WTC11 (cell line): ENCODE measurements at regions not wholly inside any gene's neighbourhood (a gene's known extent, or its start where the extent isn't known, plus 50 kb on each side); places are given as distances from the start of the nearest gene placed in this dataset.

Source experiments
- ATAC-seq: fragments of 200-7000 bp; cut with Tn5 transposase; 2 replicates; pipeline ENCODE4 v1.10.0; 2021; ENCODE audit warnings: mild to moderate bottlenecking, moderate library complexity
- CTCF ChIA-PET: fragments of 300-600 bp; sonication (Branson Sonifier 250); formaldehyde crosslinking; loops from one replicate; lab custom pipeline; 2021; ENCODE audit warnings: antibody characterized with exemption; lab: Charles Lee
- POLR2A ChIA-PET: fragments of 350-600 bp; sonication (Branson Sonifier 250); formaldehyde crosslinking; loops from one replicate; lab custom pipeline; 2021; ENCODE audit warnings: antibody characterized with exemption; lab: Charles Lee
- DNase-seq: peaks from one replicate; pipeline ENCODE4 v3.0.0; 2021; ENCODE audit warnings: low spot score
- H3K27ac Mint-ChIP-seq: 2 replicates; pipeline ENCODE4 v1.8.0; 2021; ENCODE audit warnings: mixed read lengths
- H3K27me3 Mint-ChIP-seq: 2 replicates; pipeline ENCODE4 v1.8.0; 2021; ENCODE audit warnings: low read depth, mild to moderate bottlenecking, moderate library complexity, mixed read lengths
- H3K36me3 Mint-ChIP-seq: 2 replicates; pipeline ENCODE4 v1.8.0; 2021; ENCODE audit warnings: mixed read lengths
- H3K4me1 Mint-ChIP-seq: 2 replicates; pipeline ENCODE4 v1.8.0; 2022; ENCODE audit warnings: mixed read lengths
- H3K4me3 Mint-ChIP-seq: 2 replicates; pipeline ENCODE4 v1.8.0; 2021; ENCODE audit warnings: mild to moderate bottlenecking, moderate library complexity, mixed read lengths
- H3K9me3 Mint-ChIP-seq: 2 replicates; pipeline ENCODE4 v1.8.0; 2021; ENCODE audit warnings: mixed read lengths
- AFF4 ChIP-seq: sonication (generic); formaldehyde crosslinking; IDR thresholded peaks from 2 replicates; pipeline ENCODE4 v1.8.1; 2023; ENCODE audit warnings: mild to moderate bottlenecking, missing genetic modification reagents, borderline replicate concordance
- E2F1 ChIP-seq: sonication (generic); formaldehyde crosslinking; IDR thresholded peaks from 2 replicates; pipeline ENCODE4 v1.8.0; 2022; ENCODE audit warnings: mild to moderate bottlenecking, missing genetic modification reagents
- ELF4 ChIP-seq: sonication (generic); formaldehyde crosslinking; IDR thresholded peaks from 2 replicates; pipeline ENCODE4 v1.8.1; 2022; ENCODE audit warnings: low read depth, mild to moderate bottlenecking, moderate library complexity, missing genetic modification reagents
- ETV6 ChIP-seq: sonication (generic); formaldehyde crosslinking; IDR thresholded peaks from 2 replicates; pipeline ENCODE4 v1.8.1; 2022; ENCODE audit warnings: mild to moderate bottlenecking, missing genetic modification reagents
- FOXP1 ChIP-seq: sonication (generic); formaldehyde crosslinking; IDR thresholded peaks from 2 replicates; pipeline ENCODE4 v1.8.0; 2022; ENCODE audit warnings: missing genetic modification reagents, mild to moderate bottlenecking, moderate library complexity, borderline replicate concordance
- NFATC4 ChIP-seq: fragments of 250-450 bp; sonication (Bioruptor Pico); IDR thresholded peaks from 2 replicates; pipeline ENCODE4 v1.9.0; 2021; ENCODE audit warnings: mild to moderate bottlenecking
- PRRX2 ChIP-seq: fragments of 250-450 bp; sonication (Bioruptor Pico); IDR thresholded peaks from 2 replicates; pipeline ENCODE4 v1.8.0; 2021; ENCODE audit warnings: mild to moderate bottlenecking
- RORB ChIP-seq: fragments of 250-450 bp; sonication (Bioruptor Pico); IDR thresholded peaks from 2 replicates; pipeline ENCODE4 v1.9.0; 2021; ENCODE audit warnings: mild to moderate bottlenecking
- ZNF138 ChIP-seq: sonication (generic); formaldehyde crosslinking; conservative IDR thresholded peaks from 2 replicates; pipeline ENCODE4 v1.8.1; 2022; ENCODE audit warnings: mild to moderate bottlenecking, moderate library complexity, missing genetic modification reagents
- ZNF263 ChIP-seq: sonication (generic); formaldehyde crosslinking; IDR thresholded peaks from 2 replicates; pipeline ENCODE4 v1.8.1; 2022; ENCODE audit warnings: low read depth, mild to moderate bottlenecking, moderate library complexity, missing genetic modification reagents
- ZNF317 ChIP-seq: sonication (generic); formaldehyde crosslinking; IDR thresholded peaks from 2 replicates; pipeline ENCODE4 v1.8.1; 2023; ENCODE audit warnings: low read depth, mild to moderate bottlenecking, moderate library complexity, missing genetic modification reagents, borderline replicate concordance
- ZNF423 ChIP-seq: fragments of 250-450 bp; sonication (Bioruptor Pico); IDR thresholded peaks from 2 replicates; pipeline ENCODE4 v2.1.2; 2022; ENCODE audit warnings: mild to moderate bottlenecking, moderate library complexity
- ZNF512 ChIP-seq: sonication (generic); formaldehyde crosslinking; IDR thresholded peaks from 2 replicates; pipeline ENCODE4 v1.8.1; 2022; ENCODE audit warnings: missing genetic modification reagents, borderline replicate concordance
- ZNF532 ChIP-seq: fragments of 250-450 bp; sonication (Bioruptor Pico); IDR thresholded peaks from 2 replicates; pipeline ENCODE4 v1.9.0; 2021; ENCODE audit warnings: mild to moderate bottlenecking, borderline replicate concordance
- TF ChIP-seq, protein P1 (sequence below): sonication (generic); formaldehyde crosslinking; IDR thresholded peaks from 2 replicates; pipeline ENCODE4 v1.8.1; 2023; ENCODE audit warnings: mild to moderate bottlenecking, missing genetic modification reagents, moderate library complexity
- TF ChIP-seq, protein P2 (sequence below): sonication (generic); formaldehyde crosslinking; IDR thresholded peaks from 2 replicates; pipeline ENCODE4 v1.8.1; 2022; ENCODE audit warnings: low read depth, missing genetic modification reagents, borderline replicate concordance

DNA sequence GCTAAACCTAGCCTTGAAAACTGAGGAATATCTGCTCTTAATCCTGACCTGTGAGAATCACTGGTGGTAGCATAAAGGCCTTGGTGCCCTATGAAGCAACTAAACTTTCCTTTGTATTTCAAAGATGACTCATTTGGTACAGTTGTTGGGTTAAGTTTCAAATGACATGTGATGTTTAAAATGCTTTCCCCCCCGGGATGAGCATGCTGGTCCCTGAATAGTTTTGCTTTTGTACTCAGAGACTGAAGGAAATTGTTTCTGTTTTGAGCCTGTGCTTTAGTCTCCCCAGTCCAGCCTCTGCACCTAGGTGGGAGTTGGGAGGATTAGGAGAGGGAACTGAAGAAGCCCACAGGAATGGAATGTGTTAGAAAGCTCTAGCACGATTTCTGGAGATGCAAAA lies 258.9 kb upstream of the NPY start:
- TF ChIP-seq, protein P1, sequence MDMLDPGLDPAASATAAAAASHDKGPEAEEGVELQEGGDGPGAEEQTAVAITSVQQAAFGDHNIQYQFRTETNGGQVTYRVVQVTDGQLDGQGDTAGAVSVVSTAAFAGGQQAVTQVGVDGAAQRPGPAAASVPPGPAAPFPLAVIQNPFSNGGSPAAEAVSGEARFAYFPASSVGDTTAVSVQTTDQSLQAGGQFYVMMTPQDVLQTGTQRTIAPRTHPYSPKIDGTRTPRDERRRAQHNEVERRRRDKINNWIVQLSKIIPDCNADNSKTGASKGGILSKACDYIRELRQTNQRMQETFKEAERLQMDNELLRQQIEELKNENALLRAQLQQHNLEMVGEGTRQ: no peak
- TF ChIP-seq ZNF138 (CRISPR knock-in tag) (no peak), E2F1 (CRISPR knock-in tag) (no peak), PRRX2 (CRISPR knock-in tag) (no peak), NFATC4 (no peak), ZNF317 (CRISPR knock-in tag) (no peak), RORB (CRISPR knock-in tag) (no peak)
- TF ChIP-seq, protein P2, sequence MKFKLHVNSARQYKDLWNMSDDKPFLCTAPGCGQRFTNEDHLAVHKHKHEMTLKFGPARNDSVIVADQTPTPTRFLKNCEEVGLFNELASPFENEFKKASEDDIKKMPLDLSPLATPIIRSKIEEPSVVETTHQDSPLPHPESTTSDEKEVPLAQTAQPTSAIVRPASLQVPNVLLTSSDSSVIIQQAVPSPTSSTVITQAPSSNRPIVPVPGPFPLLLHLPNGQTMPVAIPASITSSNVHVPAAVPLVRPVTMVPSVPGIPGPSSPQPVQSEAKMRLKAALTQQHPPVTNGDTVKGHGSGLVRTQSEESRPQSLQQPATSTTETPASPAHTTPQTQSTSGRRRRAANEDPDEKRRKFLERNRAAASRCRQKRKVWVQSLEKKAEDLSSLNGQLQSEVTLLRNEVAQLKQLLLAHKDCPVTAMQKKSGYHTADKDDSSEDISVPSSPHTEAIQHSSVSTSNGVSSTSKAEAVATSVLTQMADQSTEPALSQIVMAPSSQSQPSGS: no peak
- ATAC-seq (peak; percentile 55), DNase-seq (no peak)
- H3K36me3 Mint-ChIP-seq: no peaks in the 10 kb centered on the region
- CTCF ChIA-PET: no interaction called here
- no peaks in the 10 kb centered on the region for H3K27me3 Mint-ChIP-seq
- no peak overlapping the region for H3K27ac Mint-ChIP-seq
- 0 out of 2 replicates have a peak, but pooled peaks cover 6% of the 10 kb centered on the region for H3K9me3 Mint-ChIP-seq
- H3K4me1 Mint-ChIP-seq: peaks cover 17% of the 10 kb centered on the region
- no peak overlapping the region for H3K4me3 Mint-ChIP-seq
- POLR2A ChIA-PET: no interaction called here

GRCh38 chr7:24025765-24026164 lies 258.2 kb upstream of the NPY start:
- Mint-ChIP-seq H3K36me3 (no peaks in the 10 kb centered on the region), H3K27ac (no peak overlapping the region)
- peak; percentile 91 for ATAC-seq
- TF ChIP-seq E2F1 (CRISPR knock-in tag) (no peak), ZNF423 (no peak), ELF4 (CRISPR knock-in tag) (no peak)
- TF ChIP-seq, protein P1: 0 out of 2 replicates have a peak, but pooled peaks have one; percentile 35
- TF ChIP-seq, all 79 proteins: peak for 1
- peaks cover 17% of the 10 kb centered on the region for H3K4me1 Mint-ChIP-seq
- CTCF ChIA-PET: no interaction called here
- H3K27me3 Mint-ChIP-seq: no peaks in the 10 kb centered on the region
- H3K4me3 Mint-ChIP-seq: no peak overlapping the region
- no peak for DNase-seq
- POLR2A ChIA-PET: no interaction called here
- 0 out of 2 replicates have a peak, but pooled peaks cover 6% of the 10 kb centered on the region for H3K9me3 Mint-ChIP-seq

GRCh38 chr7:24026351-24026750 lies 257.6 kb upstream of the NPY start:
- no peak overlapping the region for H3K27ac Mint-ChIP-seq
- H3K4me3 Mint-ChIP-seq: no peak overlapping the region
- H3K27me3 Mint-ChIP-seq: no peaks in the 10 kb centered on the region
- H3K36me3 Mint-ChIP-seq: no peaks in the 10 kb centered on the region
- no peak for ATAC-seq
- no peak for DNase-seq
- ChIA-PET CTCF (no interaction called here), POLR2A (no interaction called here)
- peaks cover 17% of the 10 kb centered on the region for H3K4me1 Mint-ChIP-seq
- 0 out of 2 replicates have a peak, but pooled peaks cover 6% of the 10 kb centered on the region for H3K9me3 Mint-ChIP-seq
- TF ChIP-seq ZNF532 (CRISPR knock-in tag): no peak
- TF ChIP-seq RORB (CRISPR knock-in tag): no peak
- no peak for TF ChIP-seq AFF4
- no peak for TF ChIP-seq FOXP1
- no peak for TF ChIP-seq ZNF263 (CRISPR knock-in tag)
- no peak for TF ChIP-seq ETV6 (CRISPR knock-in tag)
- TF ChIP-seq ZNF512 (CRISPR knock-in tag): no peak
